ENCODE measurements at regions not wholly inside any gene's neighbourhood (a gene's known extent, or its start where the extent isn't known, plus 50 kb on each side); places are given as distances from the start of the nearest gene placed in this dataset.

DNA sequence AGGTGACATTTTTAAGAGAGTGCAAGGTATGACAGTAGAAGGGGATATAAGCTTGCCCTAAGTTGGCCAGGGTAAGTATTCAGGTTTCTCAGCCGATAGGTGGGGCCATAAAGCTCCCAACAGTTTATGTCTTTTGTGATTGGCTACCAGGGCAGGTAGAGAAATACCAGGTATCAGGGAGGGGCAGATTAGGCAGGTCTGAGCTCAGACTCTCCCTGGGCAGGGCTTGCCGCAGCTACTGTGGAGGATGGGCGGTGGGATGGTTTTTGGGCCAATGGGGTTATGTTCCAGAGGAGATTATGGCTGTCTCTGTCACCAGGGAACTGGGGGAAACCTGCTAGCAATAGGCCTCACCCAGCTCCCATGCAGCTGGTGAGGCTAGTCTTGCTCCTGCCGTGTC is 211.6 kb downstream of the PTH2R start:
- TF ChIP-seq, protein P1, sequence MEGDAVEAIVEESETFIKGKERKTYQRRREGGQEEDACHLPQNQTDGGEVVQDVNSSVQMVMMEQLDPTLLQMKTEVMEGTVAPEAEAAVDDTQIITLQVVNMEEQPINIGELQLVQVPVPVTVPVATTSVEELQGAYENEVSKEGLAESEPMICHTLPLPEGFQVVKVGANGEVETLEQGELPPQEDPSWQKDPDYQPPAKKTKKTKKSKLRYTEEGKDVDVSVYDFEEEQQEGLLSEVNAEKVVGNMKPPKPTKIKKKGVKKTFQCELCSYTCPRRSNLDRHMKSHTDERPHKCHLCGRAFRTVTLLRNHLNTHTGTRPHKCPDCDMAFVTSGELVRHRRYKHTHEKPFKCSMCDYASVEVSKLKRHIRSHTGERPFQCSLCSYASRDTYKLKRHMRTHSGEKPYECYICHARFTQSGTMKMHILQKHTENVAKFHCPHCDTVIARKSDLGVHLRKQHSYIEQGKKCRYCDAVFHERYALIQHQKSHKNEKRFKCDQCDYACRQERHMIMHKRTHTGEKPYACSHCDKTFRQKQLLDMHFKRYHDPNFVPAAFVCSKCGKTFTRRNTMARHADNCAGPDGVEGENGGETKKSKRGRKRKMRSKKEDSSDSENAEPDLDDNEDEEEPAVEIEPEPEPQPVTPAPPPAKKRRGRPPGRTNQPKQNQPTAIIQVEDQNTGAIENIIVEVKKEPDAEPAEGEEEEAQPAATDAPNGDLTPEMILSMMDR (IDR thresholded peaks at IDR 0.05; ENCODE audit: low read depth, low read length) = no peak
- TF ChIP-seq MAX (IDR thresholded peaks at IDR 0.05; ENCODE audit: low read depth, low read length) = no peak

All from NB4 (cell line).